Esophagus (tissue), 2 donors: ENCODE measurements at regions not wholly inside any gene's neighbourhood (a gene's known extent, or its start where the extent isn't known, plus 50 kb on each side); places are given as distances from the start of the nearest gene placed in this dataset.
"Not testable (repeated sequence)": the region's sequence is repeated elsewhere in the genome, so short reads cannot be mapped to it uniquely, and the experiment has no call there.

Source experiments
- H3K27ac ChIP-seq, 2 donors: one replicate each; pipeline ENCODE4 v1.5.1; 2013; ENCODE audit warnings: low read depth in 2 of 2, mild to moderate bottlenecking in 2 of 2, inconsistent platforms in 1 of 2, low read length in 1 of 2, moderate library complexity in 1 of 2
- H3K27me3 ChIP-seq, 2 donors: one replicate each; pipeline ENCODE4 v1.6.1; 2013; ENCODE audit warnings: low read length in 2 of 2, control low read depth in 1 of 2, mild to moderate bottlenecking in 1 of 2; ENCODE audit not compliant: insufficient read depth in 2 of 2, control insufficient read depth in 1 of 2
- H3K36me3 ChIP-seq, 2 donors: one replicate each; pipeline ENCODE4 v1.6.1; 2013; ENCODE audit warnings: low read length in 1 of 2; ENCODE audit not compliant: control insufficient read depth in 2 of 2, insufficient read depth in 2 of 2
- H3K4me1 ChIP-seq, 2 donors: one replicate each; pipeline ENCODE4 v1.6.1; 2013; ENCODE audit warnings: low read length in 1 of 2; ENCODE audit not compliant: control insufficient read depth in 2 of 2, insufficient read depth in 2 of 2
- H3K4me3 ChIP-seq, 2 donors: one replicate each; pipeline ENCODE4 v1.5.1; 2013; ENCODE audit warnings: low read length in 2 of 2, mild to moderate bottlenecking in 2 of 2, low read depth in 1 of 2, moderate library complexity in 1 of 2
- H3K9me3 ChIP-seq, 2 donors: one replicate each; pipeline ENCODE4 v1.6.1; 2013; ENCODE audit warnings: mild to moderate bottlenecking in 2 of 2, low read depth in 1 of 2, low read length in 1 of 2, moderate library complexity in 1 of 2; ENCODE audit not compliant: control insufficient read depth in 2 of 2, insufficient read depth in 1 of 2
- WGBS, 2 donors: extraction: QIAGEN DNeasy Blood & Tissue Kit; methylation state at CpG; one replicate each; pipeline ENCODE4 v1.1.7; 2013; 5-methylcytosine and 5-hydroxymethylcytosine counted together
- donor health status: healthy with polysubstance abuse.
- donor health status: Bipolar disorder and iron deficiency.

DNA sequence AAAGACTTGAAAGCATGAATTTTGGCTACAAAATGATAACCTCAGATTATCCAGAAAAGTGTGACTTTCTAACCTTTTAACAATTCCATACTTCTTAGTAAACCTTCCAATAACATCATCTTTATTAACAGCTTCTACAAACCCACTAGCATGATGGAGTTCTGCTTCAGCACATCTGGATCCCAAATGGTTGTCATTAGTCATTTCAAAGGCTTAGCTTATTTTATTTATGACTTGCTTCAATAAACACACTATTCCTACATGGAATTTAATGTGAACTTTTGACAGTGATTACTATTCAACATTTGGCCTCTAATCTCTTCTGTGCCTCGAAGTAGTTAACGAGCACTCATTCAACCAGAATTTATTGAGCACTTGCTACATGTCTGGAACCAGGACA, 808.3 kb downstream of the TSN start:
- Histone ChIP-seq H3K9me3 (no peaks in the 10 kb centered on the region), H3K4me1 (no peaks in the 10 kb centered on the region), H3K27ac (no peak overlapping the region), H3K27me3 (no peaks in the 10 kb centered on the region), H3K36me3 (no peaks in the 10 kb centered on the region), H3K4me3 (no peak overlapping the region)
- 58 to 70% methylated on average over 2 of the region's 2 CpGs for WGBS, 2 donors

DNA sequence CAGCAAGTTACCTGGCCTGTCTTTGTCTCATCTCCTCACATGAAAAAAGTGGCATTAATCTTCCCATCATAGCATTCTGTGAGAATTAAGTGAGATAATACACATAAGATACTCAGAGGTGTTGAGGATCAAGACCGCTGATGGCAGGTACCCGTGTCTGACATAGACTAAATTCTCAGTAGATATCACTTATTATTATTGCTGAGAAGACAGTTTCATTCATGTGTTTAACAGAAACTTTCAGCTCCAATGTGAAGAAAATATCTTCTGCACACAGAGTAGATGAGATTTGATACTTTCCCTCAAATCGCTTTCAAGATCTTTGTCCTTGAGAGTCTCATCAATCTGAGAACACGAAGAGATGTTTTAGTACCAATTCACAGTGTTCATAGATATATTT, 809.4 kb downstream of the TSN start:
- no peaks in the 10 kb centered on the region for H3K4me1 ChIP-seq
- no peaks in the 10 kb centered on the region for H3K9me3 ChIP-seq
- H3K36me3 ChIP-seq, result no peaks in the 10 kb centered on the region
- no peak overlapping the region for H3K4me3 ChIP-seq
- no peak overlapping the region for H3K27ac ChIP-seq
- 88 to 92% methylated on average over 4 of the region's 4 CpGs for WGBS, 2 donors
- no peaks in the 10 kb centered on the region for H3K27me3 ChIP-seq

DNA sequence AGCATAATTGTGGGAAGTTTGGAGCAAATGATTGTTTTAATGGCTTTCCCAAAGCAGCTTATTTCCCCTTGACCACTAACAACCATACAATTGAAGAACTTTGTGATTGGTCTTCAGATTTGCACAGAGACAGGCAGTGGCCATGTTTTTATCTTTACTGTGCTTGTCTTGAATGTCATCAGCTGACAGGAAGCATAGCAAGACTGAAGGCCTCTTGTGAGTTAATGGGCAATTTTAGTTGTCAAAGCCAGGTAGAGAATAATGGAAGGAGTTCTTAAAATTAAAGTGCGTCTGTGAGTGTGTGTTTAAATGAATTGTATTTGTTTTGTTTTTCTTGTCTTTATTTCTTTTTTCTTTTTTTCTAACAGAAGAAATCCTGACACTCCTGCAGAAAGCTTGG, 809.9 kb downstream of the TSN start:
- Histone ChIP-seq H3K4me3 (no peak overlapping the region), H3K36me3 (no peaks in the 10 kb centered on the region), H3K27me3 (no peaks in the 10 kb centered on the region), H3K27ac (no peak overlapping the region), H3K4me1 (no peaks in the 10 kb centered on the region), H3K9me3 (no peaks in the 10 kb centered on the region)
- WGBS, 2 donors, result 26 to 73% methylated on average over 1 of the region's 1 CpG

GRCh38 chr2:122570641-122571040, 815.2 kb downstream of the TSN start:
- no peaks in the 10 kb centered on the region for H3K4me1 ChIP-seq
- no peak overlapping the region for H3K27ac ChIP-seq
- no peaks in the 10 kb centered on the region for H3K36me3 ChIP-seq
- WGBS, 2 donors, result 86 to 90% methylated on average over 15 of the region's 15 CpGs
- H3K9me3 ChIP-seq, result peaks cover 0 to 5% of the 10 kb centered on the region in 2 donors
- H3K4me3 ChIP-seq, result no peak overlapping the region
- H3K27me3 ChIP-seq, result no peaks in the 10 kb centered on the region

DNA sequence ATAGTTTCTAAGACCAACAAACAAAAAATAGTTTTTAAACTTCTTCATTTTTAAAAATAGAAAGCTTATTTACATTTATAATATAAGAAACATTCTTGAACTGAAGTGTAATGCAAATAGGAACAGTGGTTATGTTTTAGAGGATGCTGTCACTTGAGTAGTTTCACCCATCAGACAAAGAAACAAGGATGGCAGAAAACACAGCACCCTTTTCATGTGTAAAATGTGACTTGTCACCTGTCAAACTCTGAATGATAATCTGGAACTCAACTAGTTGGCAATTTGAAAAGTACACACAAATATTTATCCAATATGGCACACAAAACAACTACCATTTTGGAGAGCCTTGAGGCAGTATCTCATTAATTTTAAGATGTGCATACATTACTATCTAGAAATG, 816.0 kb downstream of the TSN start:
- H3K9me3 ChIP-seq, H3K27me3 ChIP-seq, H3K4me3 ChIP-seq, H3K36me3 ChIP-seq, H3K4me1 ChIP-seq, H3K27ac ChIP-seq: not testable (repeated sequence)

DNA sequence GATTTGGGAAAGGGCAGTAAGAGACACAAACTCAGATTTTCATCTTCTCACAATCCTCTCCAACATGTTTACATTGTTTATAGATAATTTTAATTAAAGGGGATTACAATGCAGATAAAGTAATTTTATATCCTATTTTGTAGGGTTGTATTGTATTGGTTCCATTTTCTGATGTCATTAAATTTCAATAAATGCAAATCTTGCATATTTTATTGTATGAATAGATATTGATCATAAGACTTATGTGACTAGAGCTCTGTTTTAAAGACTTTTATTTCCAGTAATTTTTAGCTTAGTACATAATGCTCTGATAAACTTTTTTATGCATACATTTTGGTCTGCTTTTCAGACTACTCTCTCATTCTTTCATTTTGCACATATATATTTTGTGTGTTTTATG, 819.6 kb downstream of the TSN start:
- no peak overlapping the region for H3K27ac ChIP-seq
- H3K4me1 ChIP-seq, result no peaks in the 10 kb centered on the region
- H3K27me3 ChIP-seq, result no peaks in the 10 kb centered on the region
- no peak overlapping the region for H3K4me3 ChIP-seq
- H3K9me3 ChIP-seq, result peaks cover 0 to 5% of the 10 kb centered on the region in 2 donors
- H3K36me3 ChIP-seq, result no peaks in the 10 kb centered on the region

DNA sequence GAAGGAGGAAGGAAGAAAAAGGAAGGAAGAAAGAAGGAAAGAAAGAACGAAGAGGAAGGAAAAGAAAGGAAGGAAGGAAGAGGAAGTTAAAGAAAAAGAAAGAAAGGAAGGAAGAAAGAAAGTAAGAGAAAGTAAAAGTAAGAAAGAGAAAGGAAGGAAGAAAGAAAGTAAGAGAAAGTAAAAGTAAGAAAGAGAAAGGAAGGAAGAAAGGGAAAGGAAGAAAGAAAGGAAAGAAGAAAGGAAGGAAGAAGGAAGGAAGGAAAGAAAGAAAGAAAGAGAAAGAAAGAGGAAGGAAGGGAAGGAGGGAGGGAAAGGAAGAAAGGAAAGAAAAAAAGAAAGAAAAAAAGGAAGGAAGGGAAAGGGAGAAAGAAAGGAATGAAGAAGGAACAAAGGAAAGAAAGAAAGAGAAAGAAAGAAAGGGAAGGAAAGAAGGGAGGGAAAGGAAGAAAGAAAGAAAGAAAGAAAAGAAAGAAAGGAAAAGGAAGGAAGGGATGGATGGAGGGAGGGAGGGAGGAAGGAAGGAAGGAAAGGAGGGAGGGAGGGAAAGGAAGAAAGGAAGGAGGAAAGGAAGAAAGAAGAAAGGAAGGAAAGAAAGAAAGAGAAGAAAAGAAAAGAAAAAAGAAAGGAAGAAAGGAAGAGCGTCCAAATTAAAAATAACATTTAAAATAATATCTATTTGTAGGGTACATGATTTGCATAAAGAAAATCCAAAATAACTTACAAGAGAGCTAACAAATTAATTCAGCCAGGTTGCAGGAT, 827.9 kb downstream of the TSN start:
- no peaks in the 10 kb centered on the region for H3K4me1 ChIP-seq
- H3K9me3 ChIP-seq, result no peaks in the 10 kb centered on the region
- H3K27me3 ChIP-seq, result no peaks in the 10 kb centered on the region
- no peaks in the 10 kb centered on the region for H3K36me3 ChIP-seq
- WGBS, 2 donors, result 86 to 89% methylated on average over 2 of the region's 2 CpGs
- no peak overlapping the region for H3K27ac ChIP-seq
- H3K4me3 ChIP-seq, result no peak overlapping the region

DNA sequence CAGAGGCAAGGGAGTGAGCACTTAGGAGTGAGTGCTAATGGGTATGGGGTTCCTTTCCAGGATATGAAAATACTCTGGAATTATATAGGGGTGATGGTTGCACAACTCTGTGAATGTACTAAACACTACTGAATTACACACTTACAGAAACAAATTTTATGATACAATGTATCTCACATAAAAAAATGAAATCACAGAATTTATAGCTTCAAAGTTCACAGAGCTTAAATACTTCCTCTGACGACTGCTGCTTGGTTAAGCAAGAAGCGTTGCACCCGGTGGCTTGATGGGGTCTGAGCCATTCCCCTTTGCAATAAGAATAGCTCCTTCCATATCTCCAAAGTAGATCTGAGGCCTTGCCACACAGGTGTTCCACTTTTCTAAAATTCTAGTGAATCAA, 835.1 kb downstream of the TSN start:
- H3K4me3 ChIP-seq, result no peak overlapping the region
- H3K27ac ChIP-seq, result no peak overlapping the region
- H3K4me1 ChIP-seq, result no peaks in the 10 kb centered on the region
- H3K36me3 ChIP-seq, result no peaks in the 10 kb centered on the region
- H3K9me3 ChIP-seq, result peaks cover 3 to 5% of the 10 kb centered on the region in 2 donors
- 83 to 92% methylated on average over 3 of the region's 3 CpGs for WGBS, 2 donors
- no peaks in the 10 kb centered on the region for H3K27me3 ChIP-seq

GRCh38 chr2:122595065-122595464, 839.6 kb downstream of the TSN start:
- no peak overlapping the region for H3K4me3 ChIP-seq
- no peaks in the 10 kb centered on the region for H3K36me3 ChIP-seq
- no peaks in the 10 kb centered on the region for H3K27me3 ChIP-seq
- H3K4me1 ChIP-seq, result no peaks in the 10 kb centered on the region
- peaks cover 2 to 5% of the 10 kb centered on the region in 2 donors for H3K9me3 ChIP-seq
- 67 to 73% methylated on average over 2 of the region's 2 CpGs for WGBS, 2 donors
- H3K27ac ChIP-seq, result no peak overlapping the region

DNA sequence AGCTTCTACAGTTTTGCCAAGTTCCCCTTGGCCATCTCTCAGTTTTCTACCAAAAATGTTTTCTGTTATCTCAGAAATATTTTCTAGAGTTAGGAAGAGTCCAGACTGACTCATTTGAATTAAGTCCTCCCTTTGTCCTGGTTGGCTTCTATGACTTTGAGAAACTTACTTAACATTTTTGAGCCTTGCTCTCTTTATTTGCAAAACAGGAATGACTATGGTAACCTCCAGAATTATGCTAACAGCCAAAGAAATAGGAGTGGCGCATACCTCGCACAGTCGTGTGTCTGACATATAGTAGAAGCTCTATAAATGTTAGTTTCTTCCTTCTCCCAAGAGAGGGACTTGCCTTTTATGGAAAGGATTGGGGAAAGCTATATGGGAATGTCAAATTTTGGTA, 841.1 kb downstream of the TSN start:
- H3K9me3 ChIP-seq, result peaks cover 2 to 5% of the 10 kb centered on the region in 2 donors
- no peak overlapping the region for H3K27ac ChIP-seq
- WGBS, 2 donors, result 61 to 81% methylated on average over 3 of the region's 3 CpGs
- H3K27me3 ChIP-seq, result no peaks in the 10 kb centered on the region
- H3K4me1 ChIP-seq, result no peaks in the 10 kb centered on the region
- H3K36me3 ChIP-seq, result no peaks in the 10 kb centered on the region
- no peak overlapping the region for H3K4me3 ChIP-seq
